ENCODE measurements at regions not wholly inside any gene's neighbourhood (a gene's known extent, or its start where the extent isn't known, plus 50 kb on each side); places are given as distances from the start of the nearest gene placed in this dataset.
A peak's percentile ranks its signal among the peaks of the same experiment; 100 is the strongest.
"Not testable (repeated sequence)": the region's sequence is repeated elsewhere in the genome, so short reads cannot be mapped to it uniquely, and the experiment has no call there.

DNA sequence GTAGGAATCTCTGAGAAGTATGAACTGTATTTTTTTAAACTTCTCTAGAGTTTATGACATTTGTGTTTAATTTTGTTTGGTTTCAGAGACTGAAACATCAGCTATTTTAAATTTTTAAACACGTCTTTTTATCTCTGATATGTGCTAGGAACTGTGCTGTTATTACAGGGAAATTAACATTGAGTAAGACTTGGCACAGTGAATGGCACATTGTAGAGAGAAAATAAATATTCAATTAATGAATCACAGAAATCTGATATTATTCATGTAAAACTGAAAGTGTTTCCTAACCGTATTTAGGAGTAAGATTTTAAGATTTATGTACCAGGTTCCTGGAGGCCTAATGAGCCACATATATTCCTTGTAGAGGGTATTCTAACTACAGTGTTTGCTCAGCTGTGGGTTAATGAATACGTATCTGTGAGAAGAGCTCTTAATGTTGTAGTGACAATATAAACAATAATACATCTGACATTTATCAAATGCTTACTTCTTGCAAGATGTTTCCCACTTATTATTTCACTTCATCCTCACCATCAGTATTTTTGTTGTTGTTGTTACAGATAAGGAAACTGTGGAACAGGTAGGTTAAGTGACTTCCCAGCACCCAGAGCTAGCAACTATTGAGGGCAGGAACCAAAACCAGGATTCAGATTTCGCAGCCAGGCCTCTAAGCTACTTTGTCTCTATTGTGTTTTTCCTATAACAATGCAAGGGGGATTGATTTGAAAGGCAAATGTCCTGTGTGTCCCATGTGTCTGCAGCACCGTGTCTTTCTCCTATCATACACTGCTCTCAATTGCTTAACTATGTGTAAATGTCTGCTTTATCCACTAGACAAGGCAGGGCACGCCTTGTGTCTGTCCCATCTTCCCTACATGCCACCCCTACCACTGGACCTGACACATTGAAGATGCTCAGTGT is 121.1 kb upstream of the FAM9C start:
- DNase-seq: no peak
- intact Hi-C loops (cut with DNase I): no loop called here
- H3K36me3 ChIP-seq: no peaks in the 10 kb centered on the region
- no peaks in the 10 kb centered on the region for H3K27me3 ChIP-seq (ENCODE audit: low read depth)
- H3K9me3 ChIP-seq: no peaks in the 10 kb centered on the region
- TF ChIP-seq, protein P1, sequence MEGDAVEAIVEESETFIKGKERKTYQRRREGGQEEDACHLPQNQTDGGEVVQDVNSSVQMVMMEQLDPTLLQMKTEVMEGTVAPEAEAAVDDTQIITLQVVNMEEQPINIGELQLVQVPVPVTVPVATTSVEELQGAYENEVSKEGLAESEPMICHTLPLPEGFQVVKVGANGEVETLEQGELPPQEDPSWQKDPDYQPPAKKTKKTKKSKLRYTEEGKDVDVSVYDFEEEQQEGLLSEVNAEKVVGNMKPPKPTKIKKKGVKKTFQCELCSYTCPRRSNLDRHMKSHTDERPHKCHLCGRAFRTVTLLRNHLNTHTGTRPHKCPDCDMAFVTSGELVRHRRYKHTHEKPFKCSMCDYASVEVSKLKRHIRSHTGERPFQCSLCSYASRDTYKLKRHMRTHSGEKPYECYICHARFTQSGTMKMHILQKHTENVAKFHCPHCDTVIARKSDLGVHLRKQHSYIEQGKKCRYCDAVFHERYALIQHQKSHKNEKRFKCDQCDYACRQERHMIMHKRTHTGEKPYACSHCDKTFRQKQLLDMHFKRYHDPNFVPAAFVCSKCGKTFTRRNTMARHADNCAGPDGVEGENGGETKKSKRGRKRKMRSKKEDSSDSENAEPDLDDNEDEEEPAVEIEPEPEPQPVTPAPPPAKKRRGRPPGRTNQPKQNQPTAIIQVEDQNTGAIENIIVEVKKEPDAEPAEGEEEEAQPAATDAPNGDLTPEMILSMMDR (IDR thresholded peaks at IDR 0.05): no peak
- H3K4me1 ChIP-seq: peaks cover 20% of the 10 kb centered on the region
- H3K27ac ChIP-seq: peak overlapping the region; percentile 46
- no peak overlapping the region for H3K4me3 ChIP-seq
- no peak for ATAC-seq

- H3K9me3 ChIP-seq: no peaks in the 10 kb centered on the region
- intact Hi-C loops (cut with DNase I): no loop called here
- H3K4me3 ChIP-seq: no peak overlapping the region
- ATAC-seq (no peak), DNase-seq (no peak)
- no peaks in the 10 kb centered on the region for H3K36me3 ChIP-seq
- TF ChIP-seq, protein P1 (IDR thresholded peaks at IDR 0.05): no peak
- no peaks in the 10 kb centered on the region for H3K27me3 ChIP-seq (ENCODE audit: low read depth)
- peak overlapping the region; percentile 46 for H3K27ac ChIP-seq
- H3K4me1 ChIP-seq: peaks cover 26% of the 10 kb centered on the region
Measured at GRCh38 chrX:13164611-13165010, 120.2 kb upstream of the FAM9C start.

DNA sequence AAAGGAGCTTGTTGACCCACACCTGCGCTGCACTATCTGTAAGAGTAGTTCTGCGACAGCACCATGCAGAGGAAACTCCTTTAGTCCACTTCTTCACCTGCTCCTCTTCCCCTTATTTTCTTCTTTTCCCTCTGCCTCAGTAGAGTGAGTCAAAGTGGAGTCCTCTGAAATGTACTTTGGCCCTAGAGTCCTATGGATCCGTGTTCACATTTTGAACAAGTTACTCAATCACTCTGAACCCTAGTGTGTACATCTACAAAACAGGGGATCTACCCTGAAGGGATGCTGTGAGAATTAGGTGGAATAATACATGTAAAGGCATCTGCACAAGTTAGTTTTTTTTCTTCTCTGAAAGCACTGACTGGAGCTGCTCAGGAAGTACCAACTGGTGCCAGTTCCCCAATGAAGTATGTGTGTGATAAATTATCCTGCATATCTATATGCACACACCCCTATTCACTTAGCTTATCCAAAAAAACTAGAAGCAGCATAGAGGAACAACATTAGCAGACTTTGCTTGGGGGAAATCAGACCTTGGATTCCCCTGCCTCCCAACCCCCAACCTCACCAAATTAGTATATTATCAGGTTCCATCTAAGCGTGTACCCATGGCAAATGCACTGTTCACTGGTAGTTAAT is 118.5 kb upstream of the FAM9C start:
- DNase-seq (no peak), ATAC-seq (no peak)
- H3K4me3 ChIP-seq: no peak overlapping the region
- H3K36me3 ChIP-seq: no peaks in the 10 kb centered on the region
- intact Hi-C loops (cut with DNase I): no loop called here
- H3K9me3 ChIP-seq: no peaks in the 10 kb centered on the region
- H3K4me1 ChIP-seq: peaks cover 20% of the 10 kb centered on the region
- TF ChIP-seq, protein P1 (IDR thresholded peaks at IDR 0.05): no peak
- H3K27ac ChIP-seq: no peak overlapping the region
- H3K27me3 ChIP-seq (ENCODE audit: low read depth): no peaks in the 10 kb centered on the region

GRCh38 chrX:13159886-13160285 is 115.5 kb upstream of the FAM9C start:
- Histone ChIP-seq H3K36me3 (no peaks in the 10 kb centered on the region), H3K4me3 (no peak overlapping the region), H3K27me3 (ENCODE audit: low read depth) (no peaks in the 10 kb centered on the region), H3K9me3 (no peaks in the 10 kb centered on the region), H3K27ac (no peak overlapping the region), H3K4me1 (peaks cover 13% of the 10 kb centered on the region)
- no peak for DNase-seq
- intact Hi-C loops (cut with DNase I): no loop called here
- TF ChIP-seq, protein P1 (IDR thresholded peaks at IDR 0.05): no peak
- ATAC-seq: no peak

DNA sequence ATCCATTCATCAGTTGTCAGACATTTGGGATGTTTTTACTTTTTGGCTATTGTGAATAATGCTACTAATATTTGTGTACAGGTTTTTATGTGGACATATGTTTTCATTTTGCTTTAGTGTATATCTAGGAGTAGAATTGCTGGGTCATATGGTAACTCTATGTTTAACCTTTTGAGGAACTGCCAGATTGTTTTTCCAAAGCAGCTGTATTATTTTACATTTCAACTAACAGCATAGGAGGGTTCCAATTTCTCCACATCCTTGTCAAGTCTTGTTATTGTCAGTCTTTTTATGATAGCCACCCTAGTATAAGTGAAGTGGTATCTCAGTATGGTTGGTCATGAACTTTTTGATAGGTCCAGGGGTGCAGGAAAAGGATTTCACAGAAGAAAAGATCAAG is 114.5 kb upstream of the FAM9C start:
- Histone ChIP-seq H3K9me3 (no peaks in the 10 kb centered on the region), H3K4me3 (no peak overlapping the region), H3K36me3 (no peaks in the 10 kb centered on the region), H3K4me1 (peaks cover 13% of the 10 kb centered on the region), H3K27me3 (ENCODE audit: low read depth) (no peaks in the 10 kb centered on the region), H3K27ac (no peak overlapping the region)
- ATAC-seq: no peak
- TF ChIP-seq, protein P1 (IDR thresholded peaks at IDR 0.05): no peak
- no peak for DNase-seq
- intact Hi-C loops (cut with DNase I): no loop called here

GRCh38 chrX:13155550-13155949 is 111.1 kb upstream of the FAM9C start:
- DNase-seq; H3K4me3 ChIP-seq; intact Hi-C loops (cut with DNase I); H3K9me3 ChIP-seq; H3K27me3 ChIP-seq (ENCODE audit: low read depth); ATAC-seq; H3K36me3 ChIP-seq; H3K27ac ChIP-seq: not testable (repeated sequence)
- H3K4me1 ChIP-seq: peaks cover 10% of the 10 kb centered on the region

All from lower lobe of right lung (tissue), 2 donors.